ENCODE measurements at regions not wholly inside any gene's neighbourhood (a gene's known extent, or its start where the extent isn't known, plus 50 kb on each side); places are given as distances from the start of the nearest gene placed in this dataset.

DNA sequence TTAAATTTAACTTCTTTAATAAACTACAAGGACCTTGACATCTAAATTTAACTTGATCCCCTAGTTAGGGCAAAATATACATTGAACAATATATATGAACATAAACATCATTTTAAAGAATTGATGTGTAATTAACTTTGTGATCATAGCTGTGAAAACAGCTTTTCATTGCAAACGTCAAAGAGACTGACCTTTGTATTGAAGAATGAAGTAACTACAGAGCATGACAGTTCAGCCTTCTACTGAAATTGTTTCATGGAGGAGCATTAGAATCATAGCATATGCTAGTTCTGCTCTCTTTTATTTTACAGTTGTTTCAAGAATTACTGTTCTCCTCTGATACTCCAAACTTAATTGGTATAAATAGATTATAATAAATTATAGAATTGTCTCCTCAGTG is 123.4 kb upstream of the PRR20A start:
- no peak for DNase-seq

DNA sequence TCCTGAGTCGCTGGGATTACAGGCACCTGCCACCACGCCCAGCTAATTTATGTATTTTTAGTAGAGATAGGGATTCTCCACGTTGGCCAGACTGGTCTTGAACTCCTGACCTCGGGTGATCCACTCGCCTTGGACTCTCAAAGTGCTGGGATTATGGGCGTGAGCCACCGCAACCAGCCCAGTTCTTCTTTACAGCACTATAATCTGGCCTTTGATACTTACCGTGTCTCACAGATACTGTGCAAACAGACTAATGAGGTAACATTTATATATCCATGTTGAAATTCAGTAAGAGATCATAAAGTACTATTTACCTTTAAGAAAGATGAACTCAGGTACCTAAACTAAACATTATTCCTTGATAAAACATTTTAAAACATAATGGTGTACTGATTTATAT is 121.8 kb upstream of the PRR20A start:
- DNase-seq, result no peak

GRCh38 chr13:57030671-57031070 is 110.0 kb upstream of the PRR20A start:
- no peak for DNase-seq

- no peak for DNase-seq
Measured at GRCh38 chr13:57036290-57036689, 104.4 kb upstream of the PRR20A start.

GRCh38 chr13:57044910-57045309 is 95.8 kb upstream of the PRR20A start:
- no peak for DNase-seq

DNA sequence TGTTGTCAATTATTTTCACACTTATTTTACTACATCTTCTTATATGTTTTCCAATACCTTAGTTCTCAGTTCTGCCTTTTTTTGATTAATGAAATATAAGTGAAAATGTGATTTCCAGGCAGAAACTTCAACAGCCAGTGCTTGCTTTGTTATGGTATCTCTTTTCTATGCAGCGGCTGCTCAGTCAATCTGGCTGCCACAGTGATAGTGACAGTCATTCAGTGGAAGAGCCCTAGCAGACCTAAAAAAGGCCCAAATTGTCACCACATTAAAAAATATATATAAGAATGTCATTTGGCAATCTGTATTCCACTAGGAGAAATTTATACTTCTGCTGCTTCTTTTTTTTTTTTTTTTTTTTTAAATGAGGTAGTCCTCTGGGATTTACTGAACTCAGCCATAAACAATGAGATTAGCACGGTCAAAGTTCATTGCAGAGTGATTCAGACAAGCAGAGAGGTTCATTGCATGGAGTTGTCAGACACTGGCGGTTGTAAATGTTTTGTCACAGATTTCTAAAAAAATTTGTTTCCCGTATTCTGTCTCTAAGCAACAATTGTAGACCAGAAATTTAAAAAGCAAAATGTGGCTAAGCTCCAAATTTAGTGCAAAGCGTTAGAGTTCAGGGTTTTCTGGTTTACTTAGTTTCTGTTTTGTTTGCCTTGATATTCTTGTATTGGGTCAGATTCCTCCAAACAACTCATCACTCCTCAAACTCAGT is 94.7 kb upstream of the PRR20A start:
- no peak for DNase-seq

DNA sequence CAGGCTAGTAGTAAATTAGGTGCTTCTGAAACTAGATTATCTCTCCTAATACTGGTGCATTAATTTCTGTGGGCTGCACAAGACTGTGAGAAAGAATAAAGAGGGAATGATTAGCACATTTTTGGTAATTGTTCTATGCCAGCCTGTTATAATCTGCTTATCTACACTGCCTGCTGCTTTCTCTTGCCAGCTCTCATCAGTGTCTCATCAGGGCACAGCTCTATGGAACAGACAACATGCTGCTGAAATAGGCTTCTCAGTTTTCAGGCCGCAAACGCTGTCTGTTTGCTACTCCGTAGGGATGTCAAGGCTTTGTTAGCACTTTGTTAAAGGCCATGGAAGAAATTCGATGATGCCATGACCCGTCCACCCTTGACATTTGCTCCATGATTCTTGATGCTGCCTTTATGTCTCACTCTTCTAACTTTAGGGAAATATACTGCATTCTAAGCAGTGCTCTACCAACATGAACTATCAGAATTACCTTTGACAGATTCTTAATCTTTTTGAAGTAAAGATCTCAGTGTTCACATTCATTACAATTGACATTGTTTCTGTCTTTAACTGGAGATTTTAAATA is 84.0 kb upstream of the PRR20A start:
- no peak for DNase-seq

GRCh38 chr13:57063007-57063406 is 77.7 kb upstream of the PRR20A start:
- DNase-seq, result no peak

DNA sequence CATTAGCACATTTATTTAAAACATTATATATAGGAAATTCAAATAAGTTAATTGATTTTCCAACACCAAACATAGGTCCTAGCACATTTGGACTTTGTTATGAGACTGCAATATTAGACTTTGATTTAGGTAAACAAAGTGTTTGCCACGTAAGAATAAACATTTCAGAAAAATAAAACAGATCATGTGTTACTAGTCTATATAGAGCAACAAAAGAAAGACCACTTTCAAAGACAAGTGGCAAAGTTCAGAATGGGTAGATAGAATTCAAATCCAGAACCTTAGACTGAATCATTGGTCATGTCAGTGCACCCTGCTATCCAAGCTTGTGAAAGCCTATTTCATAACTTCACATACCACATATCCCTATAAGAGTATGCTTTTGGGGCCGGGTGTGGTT is 66.7 kb upstream of the PRR20A start:
- no peak for DNase-seq

- DNase-seq, result no peak
Measured at GRCh38 chr13:57075588-57075987, 65.1 kb upstream of the PRR20A start.

GRCh38 chr13:57087006-57087405 is 53.7 kb upstream of the PRR20A start:
- DNase-seq, result no peak

All from T-helper 1 cell (primary cell).